DND-41 (cell line): ENCODE measurements at regions not wholly inside any gene's neighbourhood (a gene's known extent, or its start where the extent isn't known, plus 50 kb on each side); places are given as distances from the start of the nearest gene placed in this dataset.

ENCODE experiments used
- EZH2 ChIP-seq: IDR thresholded peaks from 3 replicates; pipeline ENCODE4 v1.6.1; 2012; ENCODE audit warnings: borderline replicate concordance, low read depth, mild to moderate bottlenecking, moderate library complexity, low read length, inconsistent platforms; ENCODE audit not compliant: severe bottlenecking
- TF ChIP-seq, protein P1 (sequence below): IDR thresholded peaks from 2 replicates; pipeline ENCODE4 v1.5.1; 2012; ENCODE audit warnings: borderline replicate concordance, low read length, moderate library complexity, mild to moderate bottlenecking; ENCODE audit not compliant: poor library complexity, severe bottlenecking; ENCODE audit errors: extremely low read depth

DNA sequence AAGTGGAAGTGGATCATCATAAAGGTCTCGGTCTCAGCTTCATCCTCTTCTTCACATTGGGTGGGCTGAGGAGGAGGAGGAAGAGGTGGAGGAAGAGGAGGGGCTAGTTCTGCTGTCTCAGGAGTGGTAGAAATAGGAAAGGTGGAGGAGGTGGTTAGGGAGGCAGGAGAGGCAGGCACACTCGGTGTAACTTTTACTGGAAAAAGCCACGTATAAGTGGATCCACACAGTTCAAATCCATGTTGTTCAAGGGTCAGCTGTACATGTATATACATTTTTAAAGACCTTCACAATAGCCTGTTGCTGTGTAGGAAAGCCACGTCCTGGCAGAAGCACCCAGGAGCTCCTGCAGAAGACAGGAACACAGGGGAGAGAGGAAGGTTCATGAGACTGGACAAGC lies 110.3 kb upstream of the RAB12 start:
- no peak for TF ChIP-seq EZH2
- TF ChIP-seq, protein P1, sequence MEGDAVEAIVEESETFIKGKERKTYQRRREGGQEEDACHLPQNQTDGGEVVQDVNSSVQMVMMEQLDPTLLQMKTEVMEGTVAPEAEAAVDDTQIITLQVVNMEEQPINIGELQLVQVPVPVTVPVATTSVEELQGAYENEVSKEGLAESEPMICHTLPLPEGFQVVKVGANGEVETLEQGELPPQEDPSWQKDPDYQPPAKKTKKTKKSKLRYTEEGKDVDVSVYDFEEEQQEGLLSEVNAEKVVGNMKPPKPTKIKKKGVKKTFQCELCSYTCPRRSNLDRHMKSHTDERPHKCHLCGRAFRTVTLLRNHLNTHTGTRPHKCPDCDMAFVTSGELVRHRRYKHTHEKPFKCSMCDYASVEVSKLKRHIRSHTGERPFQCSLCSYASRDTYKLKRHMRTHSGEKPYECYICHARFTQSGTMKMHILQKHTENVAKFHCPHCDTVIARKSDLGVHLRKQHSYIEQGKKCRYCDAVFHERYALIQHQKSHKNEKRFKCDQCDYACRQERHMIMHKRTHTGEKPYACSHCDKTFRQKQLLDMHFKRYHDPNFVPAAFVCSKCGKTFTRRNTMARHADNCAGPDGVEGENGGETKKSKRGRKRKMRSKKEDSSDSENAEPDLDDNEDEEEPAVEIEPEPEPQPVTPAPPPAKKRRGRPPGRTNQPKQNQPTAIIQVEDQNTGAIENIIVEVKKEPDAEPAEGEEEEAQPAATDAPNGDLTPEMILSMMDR: no peak
